GM19238 (cell line): ENCODE measurements at regions not wholly inside any gene's neighbourhood (a gene's known extent, or its start where the extent isn't known, plus 50 kb on each side); places are given as distances from the start of the nearest gene placed in this dataset.

Experiments
- DNase-seq: peaks from one replicate; pipeline ENCODE4 v3.0.0; 2011; ENCODE audit warnings: low spot score; ENCODE audit not compliant: insufficient read length

- DNase-seq, result no peak
Observed at GRCh38 chr5:13569090-13569715, 375.3 kb downstream of the DNAH5 start.

DNA sequence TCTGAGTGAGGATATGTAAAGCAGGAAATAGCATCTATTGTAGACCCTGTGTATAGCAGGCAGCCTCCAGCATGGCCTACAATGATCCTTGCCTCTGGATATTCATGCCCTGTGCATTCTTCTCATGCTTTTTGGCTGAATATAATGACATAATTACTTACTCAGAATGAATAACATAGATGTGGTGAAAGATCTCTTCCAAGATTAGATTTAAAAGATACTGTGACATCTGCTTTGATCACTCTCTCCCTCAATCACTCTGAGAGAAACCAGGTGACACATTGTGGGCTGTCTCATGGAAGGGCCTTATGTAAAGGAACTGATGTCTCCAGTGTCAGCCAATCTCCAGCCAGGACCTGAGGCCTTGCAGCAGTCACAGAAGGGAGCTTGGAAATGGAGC lies 376.7 kb downstream of the DNAH5 start:
- no peak for DNase-seq

- no peak for DNase-seq
Observed at GRCh38 chr5:13566871-13567339, 377.6 kb downstream of the DNAH5 start.

- no peak for DNase-seq
Observed at GRCh38 chr5:13558408-13558807, 386.1 kb downstream of the DNAH5 start.

GRCh38 chr5:13553896-13554295 lies 390.6 kb downstream of the DNAH5 start:
- no peak for DNase-seq

GRCh38 chr5:13552361-13552760 lies 392.1 kb downstream of the DNAH5 start:
- no peak for DNase-seq

- no peak for DNase-seq
Observed at GRCh38 chr5:13551645-13552044, 392.8 kb downstream of the DNAH5 start.

DNA sequence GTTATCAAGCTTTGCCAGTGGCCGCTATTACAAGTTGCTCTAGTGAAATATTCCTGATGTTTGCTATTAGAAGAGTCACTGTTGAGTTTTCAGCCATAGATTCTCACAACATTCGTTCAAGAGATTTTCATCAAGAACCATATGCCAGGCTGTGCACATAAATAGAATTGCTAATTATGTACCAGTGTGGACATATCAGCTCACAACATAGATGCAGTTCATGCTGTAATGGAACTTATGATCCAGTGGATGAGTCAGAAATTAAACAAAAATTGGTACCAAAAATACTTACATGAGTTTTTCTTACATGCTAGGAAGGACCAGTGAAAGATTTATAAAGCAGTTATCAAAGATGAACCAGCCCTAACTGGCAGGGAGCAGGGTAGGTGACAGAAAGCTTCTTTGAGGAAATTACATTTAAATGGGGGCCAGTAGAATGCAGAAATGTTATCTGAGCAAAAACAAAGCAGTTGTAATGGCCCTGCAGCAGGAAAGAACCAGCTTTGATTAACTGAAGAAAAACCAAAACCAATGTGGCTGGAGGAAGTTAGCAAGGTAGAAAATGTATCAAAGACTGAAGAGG lies 404.2 kb downstream of the DNAH5 start:
- no peak for DNase-seq

GRCh38 chr5:13536933-13537332 lies 407.6 kb downstream of the DNAH5 start:
- DNase-seq, result no peak

- DNase-seq, result no peak
Observed at GRCh38 chr5:13533833-13534232, 410.7 kb downstream of the DNAH5 start.

DNA sequence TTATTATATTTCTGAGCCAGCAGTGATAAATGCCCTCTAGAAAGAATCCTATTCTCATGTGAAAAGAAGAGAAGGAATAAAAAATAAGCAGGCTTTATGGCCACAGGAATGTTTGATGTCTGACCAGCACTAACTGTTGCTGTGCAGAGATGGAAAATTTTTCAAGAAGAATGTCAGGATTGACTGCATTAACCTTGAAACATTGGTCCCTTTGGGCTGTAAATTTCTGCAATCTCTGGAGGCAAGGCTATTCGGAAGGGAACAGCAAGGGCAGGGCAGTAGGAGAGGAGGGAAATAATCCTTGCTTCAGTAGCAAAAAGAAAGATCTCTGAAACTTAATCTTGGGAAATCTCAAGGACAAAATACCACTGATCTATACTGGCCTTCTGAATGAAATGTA lies 415.2 kb downstream of the DNAH5 start:
- no peak for DNase-seq

DNA sequence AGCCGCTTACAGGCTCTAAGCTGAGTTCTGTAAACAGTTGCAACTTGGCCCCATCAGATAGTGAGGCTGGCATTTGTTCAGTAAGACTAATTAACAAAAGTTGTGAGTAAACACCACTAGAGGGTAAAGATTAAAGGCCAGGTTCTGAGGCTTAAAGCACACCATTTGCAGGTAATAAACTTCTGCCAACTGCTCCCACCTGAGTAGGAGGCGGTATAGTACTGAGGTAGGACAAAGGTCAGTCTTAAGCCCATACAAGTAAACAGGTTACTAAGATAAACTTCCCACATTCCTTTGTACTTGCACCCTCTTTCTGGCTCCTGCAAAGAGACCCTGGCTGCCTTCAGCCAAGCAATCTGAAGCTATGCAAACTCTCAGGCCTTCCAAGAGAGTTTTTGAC lies 419.6 kb downstream of the DNAH5 start:
- DNase-seq, result no peak

- DNase-seq, result no peak
Observed at GRCh38 chr5:13519131-13519530, 425.4 kb downstream of the DNAH5 start.

- no peak for DNase-seq
Observed at GRCh38 chr5:13516195-13516594, 428.3 kb downstream of the DNAH5 start.

DNA sequence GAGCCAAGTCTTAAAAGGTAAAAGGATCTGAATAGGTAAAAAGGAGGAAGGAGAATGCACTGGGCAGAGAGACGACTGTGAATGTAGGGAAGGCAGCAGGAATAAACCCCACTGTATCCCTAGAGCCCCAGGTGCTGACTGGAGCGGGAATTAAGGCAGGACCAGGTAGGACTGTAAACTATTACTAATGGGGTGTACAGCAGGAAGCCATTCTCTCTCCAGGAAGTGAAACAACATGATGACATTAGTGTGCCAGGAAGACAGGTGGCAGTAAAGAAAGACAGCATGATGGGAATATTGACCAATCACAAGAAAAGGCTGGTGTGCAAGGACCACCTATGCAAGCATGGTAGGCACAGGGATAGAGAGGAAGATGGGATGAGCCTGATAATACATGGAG lies 433.0 kb downstream of the DNAH5 start:
- no peak for DNase-seq

DNA sequence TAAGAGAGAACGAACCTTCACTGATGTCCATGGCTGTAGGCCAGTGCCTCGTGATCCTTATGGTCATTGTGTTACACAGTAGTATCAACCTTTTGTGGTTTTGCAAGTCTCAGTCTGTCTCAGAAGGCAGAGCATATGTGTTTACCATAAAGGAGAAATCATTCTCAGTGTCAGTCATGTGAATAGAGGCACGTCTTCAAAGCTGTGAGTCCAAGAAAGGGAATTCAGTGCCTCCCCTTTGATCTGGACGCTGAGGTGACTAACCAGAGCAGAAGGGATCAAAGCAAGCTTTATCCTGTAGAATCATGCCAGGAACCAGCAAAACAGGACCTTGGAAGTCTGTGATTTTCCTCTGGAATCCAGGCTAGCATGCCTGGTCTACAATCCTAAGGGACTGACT lies 433.9 kb downstream of the DNAH5 start:
- DNase-seq, result no peak

DNA sequence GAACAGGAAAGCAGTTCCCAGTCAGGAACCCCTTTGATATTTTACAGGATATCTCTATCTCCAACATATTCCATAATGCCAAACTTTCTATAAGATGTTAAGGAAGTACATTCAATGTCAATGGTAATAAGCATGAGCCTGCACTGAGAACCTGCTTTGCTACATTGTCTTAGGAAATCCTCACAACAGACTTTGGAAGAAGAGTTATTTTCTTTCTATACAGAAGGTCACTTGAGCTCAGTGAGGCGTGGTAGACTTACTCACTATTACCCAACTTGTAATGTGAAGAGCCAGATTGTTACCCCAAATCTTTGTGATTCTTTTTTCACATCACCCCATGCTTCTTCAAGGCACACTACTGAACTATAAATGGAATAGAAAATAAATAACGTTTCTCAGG lies 435.9 kb downstream of the DNAH5 start:
- no peak for DNase-seq

GRCh38 chr5:13505326-13505725 lies 439.2 kb downstream of the DNAH5 start:
- no peak for DNase-seq

GRCh38 chr5:13503017-13503416 lies 441.5 kb downstream of the DNAH5 start:
- no peak for DNase-seq

GRCh38 chr5:13501176-13501575 lies 443.3 kb downstream of the DNAH5 start:
- DNase-seq, result no peak

GRCh38 chr5:13498279-13498678 lies 446.2 kb downstream of the DNAH5 start:
- DNase-seq, result no peak

DNA sequence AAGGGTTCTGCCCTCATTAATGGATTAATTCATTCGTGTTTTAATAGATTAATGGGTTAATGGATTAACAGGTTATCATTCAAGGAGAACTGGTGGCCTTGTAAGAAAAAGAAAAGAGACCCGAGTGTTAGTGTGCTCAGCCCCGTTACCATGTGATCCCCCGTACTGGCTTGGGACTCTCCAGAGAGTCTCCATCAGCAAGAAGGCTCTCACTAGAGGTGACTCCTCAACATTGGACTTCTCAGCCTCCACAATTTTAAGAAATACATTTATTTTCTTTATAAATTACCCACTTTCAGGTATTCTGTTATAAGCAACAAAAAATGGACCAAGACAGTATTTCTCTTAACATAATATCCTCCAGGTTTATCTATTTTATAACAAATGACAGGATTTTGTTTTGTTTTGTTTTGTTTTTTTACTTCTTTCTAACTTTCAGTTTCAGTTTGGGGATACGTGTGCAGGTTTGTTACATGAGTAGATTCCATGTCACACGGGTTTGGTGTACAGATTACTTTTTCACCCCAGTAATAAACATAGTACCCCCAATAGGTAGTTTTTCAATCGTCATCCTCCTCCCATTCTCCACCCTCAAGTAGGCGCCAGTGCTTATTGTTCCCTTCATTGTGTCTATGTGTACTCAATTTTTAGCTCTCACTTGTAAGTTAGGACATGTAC lies 456.1 kb downstream of the DNAH5 start:
- no peak for DNase-seq

GRCh38 chr5:13480834-13481233 lies 463.7 kb downstream of the DNAH5 start:
- no peak for DNase-seq
